ENCODE measurements at regions not wholly inside any gene's neighbourhood (a gene's known extent, or its start where the extent isn't known, plus 50 kb on each side); places are given as distances from the start of the nearest gene placed in this dataset.
"Not testable (repeated sequence)": the region's sequence is repeated elsewhere in the genome, so short reads cannot be mapped to it uniquely, and the experiment has no call there.

DNA sequence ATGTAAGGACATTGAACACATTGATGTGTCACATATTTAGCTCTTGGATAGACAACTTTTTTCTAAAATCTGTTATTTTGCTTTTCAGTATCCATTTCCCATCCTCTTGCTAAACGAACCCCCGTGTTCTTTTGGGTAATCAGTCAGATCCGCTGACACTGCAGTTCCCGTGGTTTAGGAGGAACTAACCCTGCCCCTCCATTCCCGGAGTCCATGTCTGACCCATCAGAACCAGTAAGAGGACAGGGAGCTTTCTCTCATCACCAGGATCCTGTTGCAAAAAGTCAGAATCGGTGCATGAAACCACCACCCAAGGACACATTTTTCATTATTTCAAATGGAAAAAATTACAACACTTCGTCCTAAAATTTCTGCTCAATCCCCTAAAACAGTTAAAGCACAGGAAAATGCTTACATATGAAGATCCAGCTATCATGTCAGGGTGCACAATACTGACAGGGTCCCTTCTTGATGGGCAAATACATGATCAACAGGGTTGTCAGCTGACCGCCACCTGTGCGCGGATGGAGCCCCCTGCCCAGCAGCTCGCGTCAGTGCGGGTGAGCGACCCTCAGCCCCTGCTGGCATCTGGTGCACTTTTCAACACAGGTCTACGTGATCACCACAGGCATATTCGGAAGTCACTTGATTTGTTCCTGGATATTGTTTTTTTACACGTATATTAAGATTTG, 276.8 kb downstream of the ADGRD1 start:
- no peak for DNase-seq
- Mint-ChIP-seq H3K27me3 (ENCODE audit: low read depth in 3 of 3) (peaks cover 2 to 5% (median 2%) of the 10 kb centered on the region in 3 donors), H3K36me3 (no peaks in the 10 kb centered on the region), H3K4me3 (no peak overlapping the region), H3K4me1 (no peaks in the 10 kb centered on the region), H3K9me3 (no peaks in the 10 kb centered on the region), H3K27ac (no peak overlapping the region)

DNA sequence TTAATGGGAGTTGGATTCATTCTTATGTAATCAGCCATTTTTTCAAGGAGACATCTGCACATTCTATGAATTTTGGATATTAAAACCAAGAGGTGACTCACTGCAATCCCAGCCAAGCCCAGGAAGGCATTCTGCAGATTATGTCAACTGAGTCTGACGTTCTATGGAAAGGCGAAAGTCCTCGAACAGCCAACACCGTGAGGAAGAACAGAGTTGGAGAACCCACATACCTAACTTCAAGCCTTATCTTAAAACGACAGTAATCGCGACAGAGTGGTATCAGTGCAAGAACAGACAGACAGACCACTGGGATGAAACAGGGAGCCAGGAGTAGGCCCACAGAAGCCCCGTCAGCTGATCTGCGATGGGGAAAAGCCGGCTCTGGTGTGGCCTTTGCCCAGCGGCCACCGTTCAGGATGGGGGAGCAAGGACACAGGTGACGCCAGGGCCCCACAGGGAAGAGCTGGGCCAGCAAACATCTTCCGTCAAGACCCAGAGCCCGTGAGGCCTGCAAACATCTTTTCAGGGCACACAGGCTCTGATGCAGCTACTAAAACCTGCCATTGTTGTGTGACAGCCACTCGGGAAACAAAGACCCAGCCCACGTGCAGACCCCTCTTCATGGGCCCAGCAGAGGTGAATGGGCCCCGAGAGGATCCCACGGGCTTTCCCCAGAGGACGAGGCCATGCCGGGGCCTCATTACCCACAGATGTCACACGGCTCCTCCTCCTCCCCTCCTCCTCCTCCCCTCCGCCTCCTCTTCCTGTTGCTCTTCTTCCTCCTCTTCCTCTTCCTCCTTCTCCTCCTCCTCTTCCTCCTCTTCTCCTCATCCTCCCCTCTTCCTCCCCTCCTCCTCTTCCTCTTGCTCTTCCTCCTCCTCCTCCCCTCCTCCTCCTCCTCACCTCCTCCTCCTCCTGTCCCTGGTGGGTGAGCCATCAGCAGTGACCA, 277.6 kb downstream of the ADGRD1 start:
- no peaks in the 10 kb centered on the region for H3K36me3 Mint-ChIP-seq
- H3K27me3 Mint-ChIP-seq (ENCODE audit: low read depth in 3 of 3) = peaks cover 2 to 6% (median 2%) of the 10 kb centered on the region in 3 donors
- H3K4me1 Mint-ChIP-seq = no peaks in the 10 kb centered on the region
- no peaks in the 10 kb centered on the region for H3K9me3 Mint-ChIP-seq
- no peak overlapping the region for H3K27ac Mint-ChIP-seq
- H3K4me3 Mint-ChIP-seq = no peak overlapping the region
- DNase-seq = no peak

- H3K4me3 Mint-ChIP-seq = no peak overlapping the region
- no peaks in the 10 kb centered on the region for H3K4me1 Mint-ChIP-seq
- H3K27me3 Mint-ChIP-seq (ENCODE audit: low read depth in 3 of 3) = peaks cover 2 to 6% (median 2%) of the 10 kb centered on the region in 3 donors
- DNase-seq = no peak
- H3K27ac Mint-ChIP-seq = no peak overlapping the region
- no peaks in the 10 kb centered on the region for H3K9me3 Mint-ChIP-seq
- H3K36me3 Mint-ChIP-seq = no peaks in the 10 kb centered on the region
These were observed 278.3 kb downstream of the ADGRD1 start for GRCh38 chr12:131232036-131232435.

DNA sequence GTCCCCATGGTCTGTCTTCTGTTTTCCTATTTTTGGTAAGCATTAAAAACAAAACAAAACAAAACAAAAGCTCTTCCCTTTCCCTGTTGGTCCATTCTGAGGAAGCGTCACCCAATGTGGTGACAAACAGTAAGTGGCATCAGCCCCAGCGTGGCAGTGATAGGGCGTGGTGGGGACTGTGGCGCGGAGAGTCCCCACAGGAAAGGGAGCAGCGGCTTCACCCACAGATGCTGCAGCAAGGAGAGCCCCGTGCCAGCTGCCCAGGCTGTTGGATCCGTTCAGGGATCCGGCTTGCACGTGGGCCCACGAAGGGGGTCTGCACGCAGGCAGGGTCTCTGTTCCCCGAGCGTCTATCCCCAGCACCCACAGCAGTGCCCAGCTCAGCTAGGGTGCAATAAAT, 279.2 kb downstream of the ADGRD1 start:
- not testable (repeated sequence) for H3K9me3 Mint-ChIP-seq; DNase-seq; H3K36me3 Mint-ChIP-seq; H3K27me3 Mint-ChIP-seq (ENCODE audit: low read depth in 3 of 3); H3K4me1 Mint-ChIP-seq; H3K4me3 Mint-ChIP-seq; H3K27ac Mint-ChIP-seq

- not testable (repeated sequence) for H3K4me1 Mint-ChIP-seq; H3K27ac Mint-ChIP-seq; H3K4me3 Mint-ChIP-seq; H3K9me3 Mint-ChIP-seq; H3K36me3 Mint-ChIP-seq; H3K27me3 Mint-ChIP-seq (ENCODE audit: low read depth in 3 of 3); DNase-seq
These were observed 280.4 kb downstream of the ADGRD1 start for GRCh38 chr12:131233850-131234789.

GRCh38 chr12:131234841-131235271, 281.1 kb downstream of the ADGRD1 start:
- not testable (repeated sequence) for H3K4me1 Mint-ChIP-seq; H3K27ac Mint-ChIP-seq; H3K27me3 Mint-ChIP-seq (ENCODE audit: low read depth in 3 of 3); H3K9me3 Mint-ChIP-seq; DNase-seq; H3K4me3 Mint-ChIP-seq; H3K36me3 Mint-ChIP-seq

- H3K36me3 Mint-ChIP-seq = no peaks in the 10 kb centered on the region
- H3K9me3 Mint-ChIP-seq = no peaks in the 10 kb centered on the region
- H3K27me3 Mint-ChIP-seq (ENCODE audit: low read depth in 3 of 3) = peaks cover 2 to 4% (median 3%) of the 10 kb centered on the region in 3 donors
- H3K4me1 Mint-ChIP-seq = no peaks in the 10 kb centered on the region
- H3K27ac Mint-ChIP-seq = no peak overlapping the region
- DNase-seq = no peak
- H3K4me3 Mint-ChIP-seq = no peak overlapping the region
These were observed 282.2 kb downstream of the ADGRD1 start for GRCh38 chr12:131235871-131236271.

DNA sequence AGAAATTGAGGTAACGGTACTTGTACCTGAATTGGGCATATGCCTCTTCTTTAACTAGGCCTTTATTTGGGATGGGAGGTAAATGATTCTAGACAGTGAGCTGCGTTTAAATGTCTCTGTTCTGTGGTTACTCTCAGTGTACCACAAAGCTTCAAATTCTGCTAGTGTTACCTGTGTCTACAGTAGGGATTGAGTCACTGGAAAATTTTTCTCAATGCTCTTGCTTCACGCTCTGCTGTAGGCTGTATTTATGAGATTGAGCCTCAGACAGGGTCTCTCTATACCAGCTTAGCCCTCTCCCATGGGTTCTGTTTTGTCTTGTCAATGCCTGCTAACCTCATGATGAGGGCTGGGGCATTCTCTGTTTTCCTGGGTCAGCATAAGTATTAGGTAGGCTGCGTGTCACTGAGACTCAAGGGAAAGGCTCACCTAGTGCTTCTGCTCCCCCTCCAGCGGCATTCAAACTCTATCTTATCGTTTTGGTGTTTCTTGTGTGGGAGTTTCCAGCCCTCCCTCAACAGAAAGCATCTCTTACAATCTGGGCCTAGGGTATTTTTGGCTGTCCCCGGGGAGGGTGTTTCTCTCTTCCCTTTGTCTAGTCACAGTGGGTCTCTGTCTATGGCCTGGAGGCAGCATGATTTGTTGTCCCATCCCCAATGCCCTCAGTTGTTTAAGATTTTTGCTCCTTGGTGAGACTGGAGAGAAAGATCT, 285.8 kb downstream of the ADGRD1 start:
- Mint-ChIP-seq H3K36me3 (no peaks in the 10 kb centered on the region), H3K9me3 (no peaks in the 10 kb centered on the region), H3K27me3 (ENCODE audit: low read depth in 3 of 3) (peaks cover 0 to 4% (median 2%) of the 10 kb centered on the region in 3 donors), H3K27ac (no peak overlapping the region), H3K4me3 (no peak overlapping the region), H3K4me1 (no peaks in the 10 kb centered on the region)
- DNase-seq = no peak

DNA sequence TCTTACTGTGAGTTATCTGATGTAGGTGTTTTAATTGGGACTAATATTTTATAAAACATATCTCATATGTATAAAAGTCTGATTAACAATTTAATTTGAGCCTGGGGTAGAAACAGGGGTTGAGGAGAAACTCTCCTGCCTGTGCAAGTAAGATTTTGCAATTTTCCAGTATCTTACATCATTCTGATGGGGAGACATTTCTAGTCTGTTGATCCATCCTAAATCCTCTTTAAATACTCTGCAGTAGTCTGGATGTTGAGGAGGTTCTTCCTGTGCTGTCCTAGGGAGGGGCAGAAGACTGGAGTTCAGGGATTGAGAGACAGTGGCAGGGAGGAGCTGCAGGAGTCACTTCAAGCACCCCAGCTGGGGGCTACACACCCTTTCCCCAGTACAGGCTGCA, 287.8 kb downstream of the ADGRD1 start:
- no peaks in the 10 kb centered on the region for H3K36me3 Mint-ChIP-seq
- no peaks in the 10 kb centered on the region for H3K4me1 Mint-ChIP-seq
- H3K9me3 Mint-ChIP-seq = no peaks in the 10 kb centered on the region
- H3K4me3 Mint-ChIP-seq = no peak overlapping the region
- no peak overlapping the region for H3K27ac Mint-ChIP-seq
- DNase-seq = no peak
- peaks cover 0 to 4% (median 0%) of the 10 kb centered on the region in 3 donors for H3K27me3 Mint-ChIP-seq (ENCODE audit: low read depth in 3 of 3)

DNA sequence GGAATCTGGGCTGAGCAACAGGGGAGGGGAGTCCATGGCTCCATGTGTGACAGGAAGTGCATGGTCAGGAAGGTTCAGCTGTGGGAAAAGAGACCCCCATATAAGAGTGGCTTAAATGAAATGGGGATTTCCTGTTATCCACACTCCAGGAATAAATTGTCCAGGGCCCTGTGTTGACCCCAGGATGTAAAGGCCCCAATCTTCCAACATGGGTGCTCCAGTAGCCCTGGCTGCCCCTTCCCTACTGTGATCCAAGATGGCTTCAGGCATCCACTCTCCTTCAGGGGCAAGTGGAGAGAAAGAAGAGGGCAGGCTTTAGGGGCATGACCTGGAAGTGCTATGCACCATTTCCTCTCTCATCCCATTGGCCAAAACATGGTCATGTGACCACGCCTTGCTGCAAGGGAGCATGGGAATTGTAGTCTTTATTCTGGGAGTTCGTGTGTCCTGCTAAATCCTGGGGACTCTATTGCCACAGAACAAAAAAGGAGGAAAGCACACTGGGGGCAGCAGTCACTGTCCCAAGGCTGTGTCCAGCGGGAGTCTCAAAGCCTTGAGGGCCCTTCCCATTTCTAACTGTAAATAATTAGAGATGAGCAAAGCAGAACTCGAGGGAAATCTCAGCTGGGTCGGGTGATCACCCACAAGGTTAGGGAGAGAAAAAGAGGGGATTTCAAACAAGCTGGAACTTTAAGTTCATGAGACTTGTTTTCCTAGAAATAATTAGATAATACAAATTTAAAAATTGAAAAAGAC, 289.2 kb downstream of the ADGRD1 start:
- no peak for DNase-seq
- Mint-ChIP-seq H3K9me3 (no peaks in the 10 kb centered on the region), H3K36me3 (no peaks in the 10 kb centered on the region), H3K27me3 (ENCODE audit: low read depth in 3 of 3) (peaks cover 0 to 6% (median 1%) of the 10 kb centered on the region in 3 donors), H3K27ac (no peak overlapping the region), H3K4me1 (no peaks in the 10 kb centered on the region), H3K4me3 (no peak overlapping the region)

- H3K4me1 Mint-ChIP-seq; H3K4me3 Mint-ChIP-seq; DNase-seq; H3K27me3 Mint-ChIP-seq (ENCODE audit: low read depth in 3 of 3); H3K9me3 Mint-ChIP-seq; H3K27ac Mint-ChIP-seq; H3K36me3 Mint-ChIP-seq: not testable (repeated sequence)
These were observed 290.5 kb downstream of the ADGRD1 start for GRCh38 chr12:131244157-131244688.

GRCh38 chr12:131245161-131245560, 291.5 kb downstream of the ADGRD1 start:
- H3K36me3 Mint-ChIP-seq; H3K9me3 Mint-ChIP-seq; H3K27ac Mint-ChIP-seq; H3K4me1 Mint-ChIP-seq; H3K4me3 Mint-ChIP-seq; DNase-seq; H3K27me3 Mint-ChIP-seq (ENCODE audit: low read depth in 3 of 3): not testable (repeated sequence)

Data from immature natural killer cell (primary cell).